Kidney (tissue), 13 donors: ENCODE measurements at regions not wholly inside any gene's neighbourhood (a gene's known extent, or its start where the extent isn't known, plus 50 kb on each side); places are given as distances from the start of the nearest gene placed in this dataset.

Source experiments
- DNase-seq, 5 donors: peaks; one replicate each; pipeline ENCODE4 v3.0.0-alpha.2; 2013 to 2020
- FAIRE-seq: peaks from 2 replicates; lab custom pipeline; 2012; peaks lifted over from hg19 to GRCh38; lab: Jason Lieb, UNC
- H3K27ac ChIP-seq, 2 donors: one replicate each; pipeline ENCODE4 v1.7.0; 2013; ENCODE audit warnings: low read depth in 2 of 2, low read length in 2 of 2, inconsistent platforms in 1 of 2
- H3K27me3 ChIP-seq: one replicate; pipeline ENCODE4 v1.7.1; 2013; ENCODE audit warnings: low read length, inconsistent platforms; ENCODE audit not compliant: control insufficient read depth, insufficient read depth
- H3K36me3 ChIP-seq, 3 donors: one replicate each; pipeline versions ENCODE4 v1.7.0 to v1.7.1; 2013; ENCODE audit warnings: low read length in 3 of 3, control low read depth in 1 of 3, inconsistent platforms in 1 of 3; ENCODE audit not compliant: insufficient read depth in 3 of 3, control insufficient read depth in 2 of 3
- H3K4me1 ChIP-seq, 3 donors: one replicate each; pipeline versions ENCODE4 v1.7.0 to v1.7.1; 2013; ENCODE audit warnings: low read length in 3 of 3, inconsistent platforms in 1 of 3, low read depth in 1 of 3; ENCODE audit not compliant: control insufficient read depth in 2 of 3, insufficient read depth in 2 of 3
- H3K4me3 ChIP-seq, 3 donors: one replicate each; pipeline versions ENCODE4 v1.7.0 to v1.8.1; 2013; ENCODE audit warnings: low read length in 3 of 3, control low read depth in 1 of 3, inconsistent platforms in 1 of 3
- H3K9ac ChIP-seq, 3 donors: one replicate each; pipeline versions ENCODE4 v1.7.0 to v1.7.1; 2013; ENCODE audit warnings: low read length in 3 of 3, control low read depth in 1 of 3, inconsistent platforms in 1 of 3
- H3K9me3 ChIP-seq, 3 donors: one replicate each; pipeline versions ENCODE4 v1.7.0 to v1.7.1; 2013; ENCODE audit warnings: low read length in 3 of 3, control low read depth in 1 of 3, inconsistent platforms in 1 of 3; ENCODE audit not compliant: control insufficient read depth in 2 of 3, insufficient read depth in 1 of 3
- CTCF ChIP-seq: IDR thresholded peaks from 3 replicates; pipeline ENCODE4 v1.5.1; 2012; ENCODE audit warnings: mild to moderate bottlenecking, moderate library complexity, borderline replicate concordance; ENCODE audit not compliant: insufficient read depth; ENCODE audit errors: extremely low read depth
- intact Hi-C: fragments of 100-400 bp; cut with DNase I; formaldehyde crosslinking; loops from one replicate; pipeline ENCODE4 v1.11.1; 2022
- donor health status: control.
- donor health status: control.
- donor health status: control.
- donor health status: control.
- donor health status: control.
- donor health status: DM: yes; HTN: yes; CAD: no.
- donor health status: Normal renal cell carcinoma (clear cell type).

GRCh38 chr5:174573221-174573994 lies 151.0 kb upstream of the MSX2 start:
- Histone ChIP-seq H3K4me1 (no peaks in the 10 kb centered on the region), H3K9ac (no peak overlapping the region), H3K27ac (no peak overlapping the region), H3K36me3 (no peaks in the 10 kb centered on the region), H3K4me3 (no peak overlapping the region), H3K9me3 (no peaks in the 10 kb centered on the region), H3K27me3 (no peaks in the 10 kb centered on the region)
- intact Hi-C loops = no loop called here
- FAIRE-seq = no peak
- TF ChIP-seq CTCF = no peak
- DNase-seq = peak in 1 of 5 donors; percentile 5

- H3K9me3 ChIP-seq = no peaks in the 10 kb centered on the region
- FAIRE-seq (no peak), DNase-seq (no peak)
- no peak overlapping the region for H3K4me3 ChIP-seq
- no peaks in the 10 kb centered on the region for H3K27me3 ChIP-seq
- intact Hi-C loops = no loop called here
- H3K4me1 ChIP-seq = no peaks in the 10 kb centered on the region
- no peaks in the 10 kb centered on the region for H3K36me3 ChIP-seq
- no peak overlapping the region for H3K9ac ChIP-seq
- no peak for TF ChIP-seq CTCF
- no peak overlapping the region for H3K27ac ChIP-seq
These were observed 149.3 kb upstream of the MSX2 start for GRCh38 chr5:174575043-174575442.

GRCh38 chr5:174576042-174576441 lies 148.3 kb upstream of the MSX2 start:
- no peaks in the 10 kb centered on the region for H3K27me3 ChIP-seq
- FAIRE-seq (no peak), DNase-seq (no peak)
- H3K9ac ChIP-seq = no peak overlapping the region
- no peaks in the 10 kb centered on the region for H3K4me1 ChIP-seq
- no peak overlapping the region for H3K4me3 ChIP-seq
- no peaks in the 10 kb centered on the region for H3K36me3 ChIP-seq
- intact Hi-C loops = no loop called here
- no peak overlapping the region for H3K27ac ChIP-seq
- TF ChIP-seq CTCF = no peak
- H3K9me3 ChIP-seq = no peaks in the 10 kb centered on the region

- Histone ChIP-seq H3K27me3 (no peaks in the 10 kb centered on the region), H3K9me3 (peaks cover 0 to 2% (median 0%) of the 10 kb centered on the region in 3 donors), H3K9ac (no peak overlapping the region), H3K4me3 (no peak overlapping the region), H3K4me1 (no peaks in the 10 kb centered on the region), H3K36me3 (no peaks in the 10 kb centered on the region), H3K27ac (no peak overlapping the region)
- peak in 4 of 5 donors; percentile 28 to 48 (median 45) for DNase-seq
- FAIRE-seq = no peak
- intact Hi-C loops = no loop called here
- TF ChIP-seq CTCF = peak; percentile 30
These were observed 142.9 kb upstream of the MSX2 start for GRCh38 chr5:174581479-174581878.
